HepG2 (cell line): ENCODE measurements at regions not wholly inside any gene's neighbourhood (a gene's known extent, or its start where the extent isn't known, plus 50 kb on each side); places are given as distances from the start of the nearest gene placed in this dataset.

ENCODE experiments used
- CHD4 ChIP-seq: fragments of 200-600 bp; sonication (generic); IDR thresholded peaks from 2 replicates; pipeline ENCODE4 v1.7.0; 2017; ENCODE audit warnings: mild to moderate bottlenecking, low read length, borderline replicate concordance
- CTCF ChIP-seq: sonication (generic); formaldehyde crosslinking; IDR thresholded peaks from 2 replicates; pipeline ENCODE4 v1.5.0; 2020; ENCODE audit warnings: mild to moderate bottlenecking, missing genetic modification reagents, moderate library complexity
- POLR2A ChIP-seq, 2 experiments: IDR thresholded peaks; 2 replicates each; pipeline ENCODE4 v1.6.1; 2011; ENCODE audit warnings: low read depth in 2 of 2, low read length in 2 of 2, mild to moderate bottlenecking in 1 of 2, moderate library complexity in 1 of 2; ENCODE audit not compliant: insufficient read depth in 1 of 2

GRCh38 chr5:39951070-39951469 is 526.3 kb upstream of the DAB2 start:
- TF ChIP-seq POLR2A (IDR thresholded peaks at IDR 0.05; ENCODE audit: insufficient read depth in 1 of 2, low read depth in 2 of 2, low read length in 2 of 2) (no peak), CTCF (CRISPR knock-in tag) (no peak), CHD4 (no peak)
